Progenitor cell of endocrine pancreas (in vitro differentiated cells): ENCODE measurements at regions not wholly inside any gene's neighbourhood (a gene's known extent, or its start where the extent isn't known, plus 50 kb on each side); places are given as distances from the start of the nearest gene placed in this dataset.

ENCODE experiments used
- DNase-seq: peaks from one replicate; pipeline ENCODE4 v3.0.0; 2021; ENCODE audit warnings: low spot score; ENCODE audit not compliant: unreplicated experiment
- H3K27ac Mint-ChIP-seq: 2 replicates; pipeline ENCODE4 v1.8.0; 2021; ENCODE audit warnings: mild to moderate bottlenecking, moderate library complexity, mixed read lengths
- H3K27me3 Mint-ChIP-seq: 2 replicates; pipeline ENCODE4 v1.8.0; 2021; ENCODE audit warnings: mixed read lengths
- H3K36me3 Mint-ChIP-seq: 2 replicates; pipeline ENCODE4 v1.8.0; 2022; ENCODE audit warnings: mixed read lengths; ENCODE audit not compliant: insufficient read depth
- H3K4me1 Mint-ChIP-seq: 2 replicates; pipeline ENCODE4 v1.8.0; 2021; ENCODE audit warnings: low read depth, mixed read lengths
- H3K4me3 Mint-ChIP-seq: 2 replicates; pipeline ENCODE4 v1.8.0; 2021; ENCODE audit warnings: low read depth, mild to moderate bottlenecking, moderate library complexity, mixed read lengths
- H3K9me3 Mint-ChIP-seq: 2 replicates; pipeline ENCODE4 v1.8.0; 2021; ENCODE audit warnings: low read depth, mixed read lengths
- TF ChIP-seq, protein P1 (sequence below): fragments of 200-600 bp; sonication (generic); IDR thresholded peaks from one replicate; pipeline ENCODE4 v1.5.0; 2021; ENCODE audit warnings: antibody characterized with exemption, mild to moderate bottlenecking; ENCODE audit not compliant: unreplicated experiment

- peaks cover 23% of the 10 kb centered on the region for H3K27me3 Mint-ChIP-seq
- TF ChIP-seq, protein P1, sequence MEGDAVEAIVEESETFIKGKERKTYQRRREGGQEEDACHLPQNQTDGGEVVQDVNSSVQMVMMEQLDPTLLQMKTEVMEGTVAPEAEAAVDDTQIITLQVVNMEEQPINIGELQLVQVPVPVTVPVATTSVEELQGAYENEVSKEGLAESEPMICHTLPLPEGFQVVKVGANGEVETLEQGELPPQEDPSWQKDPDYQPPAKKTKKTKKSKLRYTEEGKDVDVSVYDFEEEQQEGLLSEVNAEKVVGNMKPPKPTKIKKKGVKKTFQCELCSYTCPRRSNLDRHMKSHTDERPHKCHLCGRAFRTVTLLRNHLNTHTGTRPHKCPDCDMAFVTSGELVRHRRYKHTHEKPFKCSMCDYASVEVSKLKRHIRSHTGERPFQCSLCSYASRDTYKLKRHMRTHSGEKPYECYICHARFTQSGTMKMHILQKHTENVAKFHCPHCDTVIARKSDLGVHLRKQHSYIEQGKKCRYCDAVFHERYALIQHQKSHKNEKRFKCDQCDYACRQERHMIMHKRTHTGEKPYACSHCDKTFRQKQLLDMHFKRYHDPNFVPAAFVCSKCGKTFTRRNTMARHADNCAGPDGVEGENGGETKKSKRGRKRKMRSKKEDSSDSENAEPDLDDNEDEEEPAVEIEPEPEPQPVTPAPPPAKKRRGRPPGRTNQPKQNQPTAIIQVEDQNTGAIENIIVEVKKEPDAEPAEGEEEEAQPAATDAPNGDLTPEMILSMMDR, result no peak
- no peak overlapping the region for H3K27ac Mint-ChIP-seq
- DNase-seq, result no peak
- no peaks in the 10 kb centered on the region for H3K4me1 Mint-ChIP-seq
- H3K9me3 Mint-ChIP-seq, result no peaks in the 10 kb centered on the region
- no peak overlapping the region for H3K4me3 Mint-ChIP-seq
- H3K36me3 Mint-ChIP-seq, result no peaks in the 10 kb centered on the region
These were observed 84.0 kb upstream of the TNRC6C start for GRCh38 chr17:77874303-77875050.

DNA sequence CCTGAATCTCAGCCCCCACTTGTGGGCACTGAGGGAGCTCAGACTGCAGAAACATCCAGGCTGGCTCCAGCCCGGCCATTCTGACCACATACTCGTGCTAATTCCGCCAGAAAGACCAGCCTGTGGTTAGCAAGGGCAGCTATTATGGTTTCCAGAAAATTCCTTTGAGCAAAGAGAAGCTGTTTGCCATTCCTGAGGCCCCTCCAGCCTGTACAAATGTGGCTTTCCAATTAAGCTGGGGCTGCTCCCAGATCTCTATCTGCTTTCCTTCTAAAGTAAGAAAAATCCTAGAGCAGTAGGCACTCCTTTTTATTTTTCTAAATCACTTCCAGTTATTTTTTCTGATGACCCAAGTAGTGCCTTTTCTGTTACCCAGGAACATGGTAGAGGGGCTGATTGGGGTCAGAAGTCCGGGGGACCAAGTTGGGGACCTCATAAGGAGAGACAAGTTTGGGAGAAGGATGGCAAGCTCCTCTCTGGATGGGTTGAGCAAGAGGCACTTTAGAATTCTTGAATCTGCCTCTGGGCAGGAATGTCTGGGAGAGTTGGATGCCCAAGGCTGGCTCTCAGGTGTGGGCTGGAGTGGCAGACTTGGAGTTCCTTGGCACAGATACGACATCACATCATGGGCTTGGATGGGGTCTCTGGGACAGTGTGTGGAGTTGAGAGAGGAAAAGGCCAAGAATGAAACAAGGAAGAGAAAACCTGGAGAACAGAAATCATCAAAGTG is 83.3 kb upstream of the TNRC6C start:
- no peak for DNase-seq
- Mint-ChIP-seq H3K27me3 (peaks cover 17% of the 10 kb centered on the region), H3K4me3 (no peak overlapping the region), H3K9me3 (no peaks in the 10 kb centered on the region), H3K36me3 (no peaks in the 10 kb centered on the region), H3K27ac (no peak overlapping the region), H3K4me1 (no peaks in the 10 kb centered on the region)
- TF ChIP-seq, protein P1, result no peak

GRCh38 chr17:77875881-77876509 is 82.5 kb upstream of the TNRC6C start:
- DNase-seq, result no peak
- Mint-ChIP-seq H3K9me3 (no peaks in the 10 kb centered on the region), H3K36me3 (no peaks in the 10 kb centered on the region), H3K27me3 (peaks cover 17% of the 10 kb centered on the region), H3K4me3 (no peak overlapping the region), H3K4me1 (no peaks in the 10 kb centered on the region), H3K27ac (no peak overlapping the region)
- TF ChIP-seq, protein P1, result no peak

GRCh38 chr17:77877036-77877435 is 81.5 kb upstream of the TNRC6C start:
- TF ChIP-seq, protein P1, result no peak
- no peaks in the 10 kb centered on the region for H3K36me3 Mint-ChIP-seq
- no peaks in the 10 kb centered on the region for H3K9me3 Mint-ChIP-seq
- peaks cover 22% of the 10 kb centered on the region for H3K27me3 Mint-ChIP-seq
- H3K4me1 Mint-ChIP-seq, result no peaks in the 10 kb centered on the region
- DNase-seq, result no peak
- no peak overlapping the region for H3K4me3 Mint-ChIP-seq
- H3K27ac Mint-ChIP-seq, result no peak overlapping the region

GRCh38 chr17:77877646-77878355 is 80.7 kb upstream of the TNRC6C start:
- no peak for DNase-seq
- no peaks in the 10 kb centered on the region for H3K36me3 Mint-ChIP-seq
- no peaks in the 10 kb centered on the region for H3K9me3 Mint-ChIP-seq
- TF ChIP-seq, protein P1, result no peak
- no peaks in the 10 kb centered on the region for H3K4me1 Mint-ChIP-seq
- H3K4me3 Mint-ChIP-seq, result no peak overlapping the region
- H3K27me3 Mint-ChIP-seq, result peaks cover 30% of the 10 kb centered on the region
- H3K27ac Mint-ChIP-seq, result no peak overlapping the region
